K562 (cell line): ENCODE measurements at regions not wholly inside any gene's neighbourhood (a gene's known extent, or its start where the extent isn't known, plus 50 kb on each side); places are given as distances from the start of the nearest gene placed in this dataset.

Experiments
- ARHGAP35 ChIP-seq: fragments of 450-650 bp; IDR thresholded peaks from 2 replicates; pipeline ENCODE4 v1.6.1; 2018; ENCODE audit not compliant: partially characterized antibody
- E2F3 ChIP-seq: fragments of 250-450 bp; sonication (Bioruptor Pico); IDR thresholded peaks from 2 replicates; pipeline ENCODE4 v1.4.0; 2020; ENCODE audit warnings: mild to moderate bottlenecking
- ELF1 ChIP-seq: fragments of 200-800 bp; sonication (Bioruptor generic); IDR thresholded peaks from 2 replicates; pipeline ENCODE4 v1.6.1; 2016; ENCODE audit warnings: missing genetic modification characterization, missing compliant biosample characterization
- HDAC2 ChIP-seq: fragments of 450-650 bp; IDR thresholded peaks from 2 replicates; pipeline ENCODE4 v1.6.1; 2016; ENCODE audit warnings: mild to moderate bottlenecking
- KDM2B ChIP-seq: fragments of 250-450 bp; sonication (Bioruptor Pico); IDR thresholded peaks from 2 replicates; pipeline ENCODE4 v1.8.0; 2021; ENCODE audit warnings: mild to moderate bottlenecking, moderate library complexity
- MXI1 ChIP-seq: IDR thresholded peaks from 2 replicates; pipeline ENCODE4 v1.6.1; 2011; ENCODE audit warnings: low read depth, mild to moderate bottlenecking, improper control_type of control experiment, low read length
- NFE2L1 ChIP-seq: fragments of 450-650 bp; IDR thresholded peaks from 2 replicates; pipeline ENCODE4 v1.6.1; 2016; ENCODE audit warnings: missing genetic modification characterization, low read depth, mild to moderate bottlenecking, missing compliant biosample characterization, moderate library complexity, borderline replicate concordance
- PYGO2 ChIP-seq: fragments of 450-650 bp; IDR thresholded peaks from 2 replicates; pipeline ENCODE4 v1.6.1; 2016; ENCODE audit warnings: mild to moderate bottlenecking, missing genetic modification characterization, moderate library complexity, missing compliant biosample characterization
- SMAD1 ChIP-seq: fragments of 150-350 bp; IDR thresholded peaks from 2 replicates; pipeline ENCODE4 v1.6.1; 2014; ENCODE audit warnings: low read length, low read depth; ENCODE audit not compliant: partially characterized antibody
- SRSF9 ChIP-seq: fragments of 200-400 bp; formaldehyde crosslinking; IDR thresholded peaks from 2 replicates; pipeline ENCODE4 v1.6.1; 2017; ENCODE audit warnings: low read depth, low read length, borderline replicate concordance
- STAT5A ChIP-seq: IDR thresholded peaks from 2 replicates; pipeline ENCODE4 v1.6.1; 2012; ENCODE audit warnings: low read length, inconsistent platforms, borderline replicate concordance
- TF ChIP-seq, protein P1 (sequence below): fragments of 450-650 bp; IDR thresholded peaks from 2 replicates; pipeline ENCODE4 v1.6.1; 2016; ENCODE audit warnings: mild to moderate bottlenecking, moderate library complexity
- TF ChIP-seq, protein P2 (sequence below): sonication (generic); formaldehyde crosslinking; IDR thresholded peaks from 2 replicates; pipeline ENCODE4 v1.8.1; 2022; ENCODE audit warnings: missing genetic modification reagents
- TF ChIP-seq, protein P3 (sequence below): fragments of 200-800 bp; sonication (Bioruptor generic); IDR thresholded peaks from 2 replicates; pipeline ENCODE4 v1.6.1; 2017; ENCODE audit warnings: missing genetic modification characterization, missing compliant biosample characterization

DNA sequence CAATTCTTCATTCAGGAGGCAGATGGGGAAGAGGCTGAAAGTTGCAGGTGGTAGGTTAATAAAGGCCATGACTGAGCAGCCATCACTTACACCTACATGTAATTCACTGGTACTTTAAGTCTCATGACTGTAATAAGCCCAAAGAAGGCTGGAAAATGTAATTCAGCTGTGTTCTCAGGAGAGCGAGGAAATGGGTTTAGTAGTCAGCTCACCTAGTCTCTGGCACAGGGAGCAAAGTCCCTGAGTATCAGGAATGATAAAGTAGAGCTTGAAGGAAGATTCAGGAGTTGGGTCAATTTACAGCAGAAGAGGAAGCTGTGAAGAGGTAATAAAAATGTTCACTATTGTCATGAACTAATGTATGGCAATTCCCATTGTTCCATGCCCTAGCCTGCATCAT lies 393.4 kb upstream of the KAZN start (continued):
- TF ChIP-seq, protein P1, sequence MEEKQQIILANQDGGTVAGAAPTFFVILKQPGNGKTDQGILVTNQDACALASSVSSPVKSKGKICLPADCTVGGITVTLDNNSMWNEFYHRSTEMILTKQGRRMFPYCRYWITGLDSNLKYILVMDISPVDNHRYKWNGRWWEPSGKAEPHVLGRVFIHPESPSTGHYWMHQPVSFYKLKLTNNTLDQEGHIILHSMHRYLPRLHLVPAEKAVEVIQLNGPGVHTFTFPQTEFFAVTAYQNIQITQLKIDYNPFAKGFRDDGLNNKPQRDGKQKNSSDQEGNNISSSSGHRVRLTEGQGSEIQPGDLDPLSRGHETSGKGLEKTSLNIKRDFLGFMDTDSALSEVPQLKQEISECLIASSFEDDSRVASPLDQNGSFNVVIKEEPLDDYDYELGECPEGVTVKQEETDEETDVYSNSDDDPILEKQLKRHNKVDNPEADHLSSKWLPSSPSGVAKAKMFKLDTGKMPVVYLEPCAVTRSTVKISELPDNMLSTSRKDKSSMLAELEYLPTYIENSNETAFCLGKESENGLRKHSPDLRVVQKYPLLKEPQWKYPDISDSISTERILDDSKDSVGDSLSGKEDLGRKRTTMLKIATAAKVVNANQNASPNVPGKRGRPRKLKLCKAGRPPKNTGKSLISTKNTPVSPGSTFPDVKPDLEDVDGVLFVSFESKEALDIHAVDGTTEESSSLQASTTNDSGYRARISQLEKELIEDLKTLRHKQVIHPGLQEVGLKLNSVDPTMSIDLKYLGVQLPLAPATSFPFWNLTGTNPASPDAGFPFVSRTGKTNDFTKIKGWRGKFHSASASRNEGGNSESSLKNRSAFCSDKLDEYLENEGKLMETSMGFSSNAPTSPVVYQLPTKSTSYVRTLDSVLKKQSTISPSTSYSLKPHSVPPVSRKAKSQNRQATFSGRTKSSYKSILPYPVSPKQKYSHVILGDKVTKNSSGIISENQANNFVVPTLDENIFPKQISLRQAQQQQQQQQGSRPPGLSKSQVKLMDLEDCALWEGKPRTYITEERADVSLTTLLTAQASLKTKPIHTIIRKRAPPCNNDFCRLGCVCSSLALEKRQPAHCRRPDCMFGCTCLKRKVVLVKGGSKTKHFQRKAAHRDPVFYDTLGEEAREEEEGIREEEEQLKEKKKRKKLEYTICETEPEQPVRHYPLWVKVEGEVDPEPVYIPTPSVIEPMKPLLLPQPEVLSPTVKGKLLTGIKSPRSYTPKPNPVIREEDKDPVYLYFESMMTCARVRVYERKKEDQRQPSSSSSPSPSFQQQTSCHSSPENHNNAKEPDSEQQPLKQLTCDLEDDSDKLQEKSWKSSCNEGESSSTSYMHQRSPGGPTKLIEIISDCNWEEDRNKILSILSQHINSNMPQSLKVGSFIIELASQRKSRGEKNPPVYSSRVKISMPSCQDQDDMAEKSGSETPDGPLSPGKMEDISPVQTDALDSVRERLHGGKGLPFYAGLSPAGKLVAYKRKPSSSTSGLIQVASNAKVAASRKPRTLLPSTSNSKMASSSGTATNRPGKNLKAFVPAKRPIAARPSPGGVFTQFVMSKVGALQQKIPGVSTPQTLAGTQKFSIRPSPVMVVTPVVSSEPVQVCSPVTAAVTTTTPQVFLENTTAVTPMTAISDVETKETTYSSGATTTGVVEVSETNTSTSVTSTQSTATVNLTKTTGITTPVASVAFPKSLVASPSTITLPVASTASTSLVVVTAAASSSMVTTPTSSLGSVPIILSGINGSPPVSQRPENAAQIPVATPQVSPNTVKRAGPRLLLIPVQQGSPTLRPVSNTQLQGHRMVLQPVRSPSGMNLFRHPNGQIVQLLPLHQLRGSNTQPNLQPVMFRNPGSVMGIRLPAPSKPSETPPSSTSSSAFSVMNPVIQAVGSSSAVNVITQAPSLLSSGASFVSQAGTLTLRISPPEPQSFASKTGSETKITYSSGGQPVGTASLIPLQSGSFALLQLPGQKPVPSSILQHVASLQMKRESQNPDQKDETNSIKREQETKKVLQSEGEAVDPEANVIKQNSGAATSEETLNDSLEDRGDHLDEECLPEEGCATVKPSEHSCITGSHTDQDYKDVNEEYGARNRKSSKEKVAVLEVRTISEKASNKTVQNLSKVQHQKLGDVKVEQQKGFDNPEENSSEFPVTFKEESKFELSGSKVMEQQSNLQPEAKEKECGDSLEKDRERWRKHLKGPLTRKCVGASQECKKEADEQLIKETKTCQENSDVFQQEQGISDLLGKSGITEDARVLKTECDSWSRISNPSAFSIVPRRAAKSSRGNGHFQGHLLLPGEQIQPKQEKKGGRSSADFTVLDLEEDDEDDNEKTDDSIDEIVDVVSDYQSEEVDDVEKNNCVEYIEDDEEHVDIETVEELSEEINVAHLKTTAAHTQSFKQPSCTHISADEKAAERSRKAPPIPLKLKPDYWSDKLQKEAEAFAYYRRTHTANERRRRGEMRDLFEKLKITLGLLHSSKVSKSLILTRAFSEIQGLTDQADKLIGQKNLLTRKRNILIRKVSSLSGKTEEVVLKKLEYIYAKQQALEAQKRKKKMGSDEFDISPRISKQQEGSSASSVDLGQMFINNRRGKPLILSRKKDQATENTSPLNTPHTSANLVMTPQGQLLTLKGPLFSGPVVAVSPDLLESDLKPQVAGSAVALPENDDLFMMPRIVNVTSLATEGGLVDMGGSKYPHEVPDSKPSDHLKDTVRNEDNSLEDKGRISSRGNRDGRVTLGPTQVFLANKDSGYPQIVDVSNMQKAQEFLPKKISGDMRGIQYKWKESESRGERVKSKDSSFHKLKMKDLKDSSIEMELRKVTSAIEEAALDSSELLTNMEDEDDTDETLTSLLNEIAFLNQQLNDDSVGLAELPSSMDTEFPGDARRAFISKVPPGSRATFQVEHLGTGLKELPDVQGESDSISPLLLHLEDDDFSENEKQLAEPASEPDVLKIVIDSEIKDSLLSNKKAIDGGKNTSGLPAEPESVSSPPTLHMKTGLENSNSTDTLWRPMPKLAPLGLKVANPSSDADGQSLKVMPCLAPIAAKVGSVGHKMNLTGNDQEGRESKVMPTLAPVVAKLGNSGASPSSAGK = no peak
- TF ChIP-seq HDAC2 (no peak), STAT5A (no peak), ARHGAP35 (no peak), E2F3 (CRISPR knock-in tag) (no peak), PYGO2 (tag) (no peak), MXI1 (no peak), SMAD1 (no peak), ELF1 (no peak), SRSF9 (no peak), NFE2L1 (no peak), KDM2B (CRISPR knock-in tag) (no peak)
- TF ChIP-seq, protein P2, sequence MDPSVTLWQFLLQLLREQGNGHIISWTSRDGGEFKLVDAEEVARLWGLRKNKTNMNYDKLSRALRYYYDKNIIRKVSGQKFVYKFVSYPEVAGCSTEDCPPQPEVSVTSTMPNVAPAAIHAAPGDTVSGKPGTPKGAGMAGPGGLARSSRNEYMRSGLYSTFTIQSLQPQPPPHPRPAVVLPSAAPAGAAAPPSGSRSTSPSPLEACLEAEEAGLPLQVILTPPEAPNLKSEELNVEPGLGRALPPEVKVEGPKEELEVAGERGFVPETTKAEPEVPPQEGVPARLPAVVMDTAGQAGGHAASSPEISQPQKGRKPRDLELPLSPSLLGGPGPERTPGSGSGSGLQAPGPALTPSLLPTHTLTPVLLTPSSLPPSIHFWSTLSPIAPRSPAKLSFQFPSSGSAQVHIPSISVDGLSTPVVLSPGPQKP (CRISPR knock-in tag) = no peak
- TF ChIP-seq, protein P3, sequence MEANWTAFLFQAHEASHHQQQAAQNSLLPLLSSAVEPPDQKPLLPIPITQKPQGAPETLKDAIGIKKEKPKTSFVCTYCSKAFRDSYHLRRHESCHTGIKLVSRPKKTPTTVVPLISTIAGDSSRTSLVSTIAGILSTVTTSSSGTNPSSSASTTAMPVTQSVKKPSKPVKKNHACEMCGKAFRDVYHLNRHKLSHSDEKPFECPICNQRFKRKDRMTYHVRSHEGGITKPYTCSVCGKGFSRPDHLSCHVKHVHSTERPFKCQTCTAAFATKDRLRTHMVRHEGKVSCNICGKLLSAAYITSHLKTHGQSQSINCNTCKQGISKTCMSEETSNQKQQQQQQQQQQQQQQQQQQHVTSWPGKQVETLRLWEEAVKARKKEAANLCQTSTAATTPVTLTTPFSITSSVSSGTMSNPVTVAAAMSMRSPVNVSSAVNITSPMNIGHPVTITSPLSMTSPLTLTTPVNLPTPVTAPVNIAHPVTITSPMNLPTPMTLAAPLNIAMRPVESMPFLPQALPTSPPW (CRISPR knock-in tag) = no peak
